Neural cell (in vitro differentiated cells): ENCODE measurements at regions not wholly inside any gene's neighbourhood (a gene's known extent, or its start where the extent isn't known, plus 50 kb on each side); places are given as distances from the start of the nearest gene placed in this dataset.

Experiments used
- H2AFZ ChIP-seq: fragments of 200-600, 300-800 bp; sonication (generic), shearing (Covaris generic); 2 replicates; pipeline ENCODE4 v1.6.0; 2014; ENCODE audit warnings: low read depth, mild to moderate bottlenecking, antibody characterized with exemption, low read length, moderate library complexity
- H3F3A ChIP-seq: fragments of 200-600 bp; shearing (Covaris generic); 2 replicates; pipeline ENCODE4 v1.6.1; 2016; ENCODE audit warnings: mild to moderate bottlenecking, moderate library complexity, mixed read lengths, antibody characterized with exemption, low read length; ENCODE audit not compliant: insufficient read depth, poor library complexity, severe bottlenecking
- H3K27ac ChIP-seq: fragments of 200-600, 300-800 bp; sonication (generic), shearing (Covaris generic); 2 replicates; pipeline ENCODE4 v1.5.1; 2014; ENCODE audit warnings: mild to moderate bottlenecking, low read length, moderate library complexity
- H3K27me3 ChIP-seq: fragments of 300-800, 200-600 bp; sonication (generic), shearing (Covaris generic); 2 replicates; pipeline ENCODE4 v1.6.0; 2014; ENCODE audit warnings: mild to moderate bottlenecking, low read depth, low read length, moderate library complexity; ENCODE audit not compliant: insufficient read depth
- H3K36me3 ChIP-seq: fragments of 300-800, 200-600 bp; sonication (generic), shearing (Covaris generic); 2 replicates; pipeline ENCODE4 v1.5.1; 2014; ENCODE audit warnings: mild to moderate bottlenecking, antibody characterized with exemption, low read length, moderate library complexity; ENCODE audit not compliant: insufficient read depth
- H3K4me2 ChIP-seq: fragments of 300-800, 200-600 bp; sonication (generic), shearing (Covaris generic); 2 replicates; pipeline ENCODE4 v1.6.0; 2014; ENCODE audit warnings: mild to moderate bottlenecking, low read length
- H3K4me3 ChIP-seq: fragments of 300-800, 200-600 bp; sonication (generic), shearing (Covaris generic); 2 replicates; pipeline ENCODE4 v1.5.1; 2014; ENCODE audit warnings: mild to moderate bottlenecking, low read length, moderate library complexity
- H3K79me2 ChIP-seq: fragments of 200-600 bp; shearing (Covaris generic); replicated peaks from 2 replicates; pipeline ENCODE4 v1.6.0; 2014; ENCODE audit warnings: mild to moderate bottlenecking, low read length, moderate library complexity; ENCODE audit not compliant: insufficient read depth
- H3K9ac ChIP-seq: fragments of 300-800, 200-600 bp; sonication (generic), shearing (Covaris generic); 2 replicates; pipeline ENCODE4 v1.6.1; 2016; ENCODE audit warnings: mild to moderate bottlenecking, low read length, mixed read lengths
- H3K9me2 ChIP-seq: fragments of 200-600 bp; shearing (Covaris generic); 2 replicates; pipeline ENCODE4 v1.6.1; 2016; ENCODE audit warnings: mild to moderate bottlenecking, low read length, mixed read lengths; ENCODE audit not compliant: insufficient read depth
- H3K9me3 ChIP-seq: fragments of 200-600, 300-800 bp; sonication (generic), shearing (Covaris generic); 2 replicates; pipeline ENCODE4 v1.6.1; 2016; ENCODE audit warnings: mild to moderate bottlenecking, mixed run types, low read length, moderate library complexity, mixed read lengths
- H4K20me1 ChIP-seq: fragments of 200-600 bp; shearing (Covaris generic); 2 replicates; pipeline ENCODE4 v1.6.1; 2016; ENCODE audit warnings: mild to moderate bottlenecking, mixed run types; ENCODE audit not compliant: insufficient read depth
- EP300 ChIP-seq: fragments of 450-650 bp; conservative IDR thresholded peaks from 2 replicates; pipeline ENCODE4 v1.6.1; 2014; ENCODE audit warnings: antibody characterized with exemption, mild to moderate bottlenecking, moderate library complexity; ENCODE audit not compliant: poor library complexity, severe bottlenecking
- EZH2 ChIP-seq: fragments of 200-600, 300-800 bp; shearing (Covaris generic), sonication (generic); IDR thresholded peaks from 2 replicates; pipeline ENCODE4 v1.6.1; 2014; ENCODE audit warnings: antibody characterized with exemption, low read length, borderline replicate concordance, mild to moderate bottlenecking; ENCODE audit not compliant: insufficient read depth, poor library complexity, severe bottlenecking
- MXI1 ChIP-seq: fragments of 450-650 bp; conservative IDR thresholded peaks from 2 replicates; pipeline ENCODE4 v1.6.1; 2014; ENCODE audit warnings: antibody characterized with exemption, mild to moderate bottlenecking; ENCODE audit not compliant: poor library complexity, severe bottlenecking
- POLR2AphosphoS5 ChIP-seq: IDR thresholded peaks from 2 replicates; pipeline ENCODE4 v1.6.1; 2012
- RAD21 ChIP-seq: fragments of 450-650 bp; conservative IDR thresholded peaks from 2 replicates; pipeline ENCODE4 v1.6.1; 2014; ENCODE audit warnings: antibody characterized with exemption, mild to moderate bottlenecking, moderate library complexity
- SMC3 ChIP-seq: fragments of 450-650 bp; conservative IDR thresholded peaks from 2 replicates; pipeline ENCODE4 v1.6.1; 2014; ENCODE audit warnings: antibody characterized with exemption, mild to moderate bottlenecking, moderate library complexity; ENCODE audit not compliant: poor library complexity
- TAF1 ChIP-seq: IDR thresholded peaks from 2 replicates; pipeline ENCODE4 v1.6.1; 2012; ENCODE audit warnings: low read depth
- TF ChIP-seq, protein P1 (sequence below): IDR thresholded peaks from 2 replicates; pipeline ENCODE4 v1.6.1; 2012; ENCODE audit warnings: borderline replicate concordance
- TF ChIP-seq, protein P2 (sequence below): fragments of 450-650 bp; IDR thresholded peaks from 2 replicates; pipeline ENCODE4 v1.5.1; 2014; ENCODE audit warnings: antibody characterized with exemption, mild to moderate bottlenecking, moderate library complexity; ENCODE audit not compliant: poor library complexity, severe bottlenecking

GRCh38 chr6:21823371-21823770 lies 229.8 kb downstream of the SOX4 start:
- Histone ChIP-seq H3K9ac (no peak overlapping the region), H3K79me2 (peaks cover 8% of the 10 kb centered on the region), H3K4me3 (no peak overlapping the region)

GRCh38 chr6:21824431-21825177 lies 231.1 kb downstream of the SOX4 start:
- TF ChIP-seq SMC3 (no peak), TAF1 (no peak), EZH2 (no peak), EP300 (no peak), RAD21 (no peak), POLR2AphosphoS5 (no peak), MXI1 (no peak)
- TF ChIP-seq, protein P1, sequence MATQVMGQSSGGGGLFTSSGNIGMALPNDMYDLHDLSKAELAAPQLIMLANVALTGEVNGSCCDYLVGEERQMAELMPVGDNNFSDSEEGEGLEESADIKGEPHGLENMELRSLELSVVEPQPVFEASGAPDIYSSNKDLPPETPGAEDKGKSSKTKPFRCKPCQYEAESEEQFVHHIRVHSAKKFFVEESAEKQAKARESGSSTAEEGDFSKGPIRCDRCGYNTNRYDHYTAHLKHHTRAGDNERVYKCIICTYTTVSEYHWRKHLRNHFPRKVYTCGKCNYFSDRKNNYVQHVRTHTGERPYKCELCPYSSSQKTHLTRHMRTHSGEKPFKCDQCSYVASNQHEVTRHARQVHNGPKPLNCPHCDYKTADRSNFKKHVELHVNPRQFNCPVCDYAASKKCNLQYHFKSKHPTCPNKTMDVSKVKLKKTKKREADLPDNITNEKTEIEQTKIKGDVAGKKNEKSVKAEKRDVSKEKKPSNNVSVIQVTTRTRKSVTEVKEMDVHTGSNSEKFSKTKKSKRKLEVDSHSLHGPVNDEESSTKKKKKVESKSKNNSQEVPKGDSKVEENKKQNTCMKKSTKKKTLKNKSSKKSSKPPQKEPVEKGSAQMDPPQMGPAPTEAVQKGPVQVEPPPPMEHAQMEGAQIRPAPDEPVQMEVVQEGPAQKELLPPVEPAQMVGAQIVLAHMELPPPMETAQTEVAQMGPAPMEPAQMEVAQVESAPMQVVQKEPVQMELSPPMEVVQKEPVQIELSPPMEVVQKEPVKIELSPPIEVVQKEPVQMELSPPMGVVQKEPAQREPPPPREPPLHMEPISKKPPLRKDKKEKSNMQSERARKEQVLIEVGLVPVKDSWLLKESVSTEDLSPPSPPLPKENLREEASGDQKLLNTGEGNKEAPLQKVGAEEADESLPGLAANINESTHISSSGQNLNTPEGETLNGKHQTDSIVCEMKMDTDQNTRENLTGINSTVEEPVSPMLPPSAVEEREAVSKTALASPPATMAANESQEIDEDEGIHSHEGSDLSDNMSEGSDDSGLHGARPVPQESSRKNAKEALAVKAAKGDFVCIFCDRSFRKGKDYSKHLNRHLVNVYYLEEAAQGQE, result no peak
- TF ChIP-seq, protein P2, sequence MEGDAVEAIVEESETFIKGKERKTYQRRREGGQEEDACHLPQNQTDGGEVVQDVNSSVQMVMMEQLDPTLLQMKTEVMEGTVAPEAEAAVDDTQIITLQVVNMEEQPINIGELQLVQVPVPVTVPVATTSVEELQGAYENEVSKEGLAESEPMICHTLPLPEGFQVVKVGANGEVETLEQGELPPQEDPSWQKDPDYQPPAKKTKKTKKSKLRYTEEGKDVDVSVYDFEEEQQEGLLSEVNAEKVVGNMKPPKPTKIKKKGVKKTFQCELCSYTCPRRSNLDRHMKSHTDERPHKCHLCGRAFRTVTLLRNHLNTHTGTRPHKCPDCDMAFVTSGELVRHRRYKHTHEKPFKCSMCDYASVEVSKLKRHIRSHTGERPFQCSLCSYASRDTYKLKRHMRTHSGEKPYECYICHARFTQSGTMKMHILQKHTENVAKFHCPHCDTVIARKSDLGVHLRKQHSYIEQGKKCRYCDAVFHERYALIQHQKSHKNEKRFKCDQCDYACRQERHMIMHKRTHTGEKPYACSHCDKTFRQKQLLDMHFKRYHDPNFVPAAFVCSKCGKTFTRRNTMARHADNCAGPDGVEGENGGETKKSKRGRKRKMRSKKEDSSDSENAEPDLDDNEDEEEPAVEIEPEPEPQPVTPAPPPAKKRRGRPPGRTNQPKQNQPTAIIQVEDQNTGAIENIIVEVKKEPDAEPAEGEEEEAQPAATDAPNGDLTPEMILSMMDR, result no peak
- H3K27ac ChIP-seq, result no peak overlapping the region

More at GRCh38 chr6:21823371-21823770, 229.8 kb downstream of the SOX4 start:
- Histone ChIP-seq H3K27me3 (no peaks in the 10 kb centered on the region), H4K20me1 (no peaks in the 10 kb centered on the region), H3K9me3 (no peaks in the 10 kb centered on the region), H3K36me3 (no peaks in the 10 kb centered on the region), H3K9me2 (no peaks in the 10 kb centered on the region), H3F3A (no peaks in the 10 kb centered on the region), H3K27ac (no peak overlapping the region), H3K4me2 (no peak overlapping the region), H2AFZ (no peak overlapping the region)
- TF ChIP-seq RAD21 (no peak), POLR2AphosphoS5 (no peak), EZH2 (no peak), SMC3 (no peak), EP300 (no peak), MXI1 (no peak), TAF1 (no peak)
- TF ChIP-seq, protein P1, result no peak
- TF ChIP-seq, protein P2, result no peak

More at GRCh38 chr6:21824431-21825177, 231.1 kb downstream of the SOX4 start:
- Histone ChIP-seq H3K79me2 (peaks cover 8% of the 10 kb centered on the region), H3K27me3 (no peaks in the 10 kb centered on the region), H2AFZ (no peak overlapping the region), H4K20me1 (no peaks in the 10 kb centered on the region), H3K36me3 (no peaks in the 10 kb centered on the region), H3K4me2 (no peak overlapping the region), H3K9ac (no peak overlapping the region), H3K9me2 (no peaks in the 10 kb centered on the region), H3K9me3 (no peaks in the 10 kb centered on the region), H3F3A (no peaks in the 10 kb centered on the region), H3K4me3 (no peak overlapping the region)
